ENCODE measurements at regions not wholly inside any gene's neighbourhood (a gene's known extent, or its start where the extent isn't known, plus 50 kb on each side); places are given as distances from the start of the nearest gene placed in this dataset.

- no peak for DNase-seq (ENCODE audit: low read depth in 2 of 2)
These were observed 998.4 kb downstream of the IGSF11 start for GRCh38 chr3:118036215-118036614.

- DNase-seq (ENCODE audit: low read depth in 2 of 2): no peak
These were observed 979.3 kb downstream of the IGSF11 start for GRCh38 chr3:118055381-118055780.

GRCh38 chr3:118057086-118057485, 977.6 kb downstream of the IGSF11 start:
- DNase-seq (ENCODE audit: low read depth in 2 of 2): no peak

GRCh38 chr3:118059096-118059495, 975.5 kb downstream of the IGSF11 start:
- DNase-seq (ENCODE audit: low read depth in 2 of 2): no peak

DNA sequence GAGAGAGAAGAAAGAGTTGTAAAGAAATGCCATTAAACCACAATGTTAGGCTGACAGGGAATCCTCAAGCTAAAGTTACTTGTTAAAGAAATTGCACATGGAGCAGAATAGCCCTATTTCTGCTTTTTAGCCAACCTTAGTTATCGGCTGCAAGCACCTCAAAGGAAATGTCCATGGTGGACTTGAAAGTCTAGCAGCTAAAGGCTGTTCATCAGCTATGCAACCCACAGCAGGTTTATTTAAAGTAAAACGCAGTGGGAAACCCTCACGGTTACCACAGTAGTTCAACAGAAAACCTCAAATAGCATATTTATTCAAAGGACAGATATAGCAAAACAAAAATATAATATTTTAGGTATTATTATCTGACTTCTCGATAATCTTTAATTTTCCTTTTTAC, 967.2 kb downstream of the IGSF11 start:
- no peak for DNase-seq (ENCODE audit: low read depth in 2 of 2)

DNA sequence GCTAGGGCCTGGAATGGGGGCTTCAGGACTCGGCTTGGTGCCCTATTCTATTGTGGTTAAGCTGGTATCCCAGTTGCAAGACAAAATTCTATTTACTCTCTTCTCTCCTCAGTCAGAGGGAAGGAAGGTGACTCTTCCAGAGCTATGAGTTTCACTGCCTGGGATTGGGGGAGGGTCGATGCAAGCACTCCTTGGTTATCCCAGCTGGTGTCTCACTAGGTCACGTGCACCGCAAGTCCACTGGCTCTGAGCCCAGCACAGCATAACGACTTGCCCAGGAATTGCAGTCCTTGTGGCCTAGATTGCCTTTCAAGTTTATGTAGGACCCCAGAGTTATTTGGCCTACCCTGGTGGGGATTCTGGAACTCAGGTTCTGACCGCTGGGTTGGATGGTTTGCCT, 958.8 kb downstream of the IGSF11 start:
- DNase-seq (ENCODE audit: low read depth in 2 of 2): no peak

DNA sequence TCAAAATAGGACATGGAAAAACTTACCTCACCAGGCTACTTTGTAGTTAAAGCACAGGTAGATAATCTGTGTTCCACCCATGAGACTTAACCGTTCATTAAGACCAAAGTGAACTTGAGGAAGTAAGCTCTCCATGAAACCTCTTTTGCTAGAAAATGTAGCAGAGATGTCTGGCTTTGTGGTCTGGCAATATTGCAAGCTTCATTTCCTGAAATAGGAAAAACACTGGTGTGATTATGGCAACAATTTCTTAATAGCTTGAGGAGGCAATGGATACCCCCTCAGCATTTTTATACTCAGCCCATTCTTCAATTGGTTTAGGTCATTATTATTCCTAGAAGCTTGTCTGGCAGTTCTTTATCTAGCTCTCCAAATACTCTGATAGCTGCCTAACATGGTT, 957.3 kb downstream of the IGSF11 start:
- DNase-seq (ENCODE audit: low read depth in 2 of 2): no peak

DNA sequence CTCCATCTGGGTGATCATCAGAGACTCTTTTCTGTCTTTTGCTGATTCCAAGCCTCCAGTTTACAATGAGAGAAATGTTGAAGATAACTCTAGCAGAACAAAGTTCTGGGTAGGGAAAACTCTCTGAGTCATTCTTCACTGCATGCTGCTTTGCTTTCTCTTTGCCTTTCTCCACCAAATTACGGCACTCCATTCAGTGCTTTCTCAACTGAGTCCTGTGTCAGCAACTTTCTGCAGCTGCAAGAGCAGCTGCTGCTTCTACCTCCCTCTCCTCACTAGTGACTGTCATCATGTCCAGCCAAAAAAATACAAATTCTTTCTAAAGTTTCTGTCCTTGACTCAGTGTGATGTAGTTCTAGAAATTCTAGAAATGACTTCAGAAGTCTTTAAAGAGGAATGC, 953.8 kb downstream of the IGSF11 start:
- DNase-seq (ENCODE audit: low read depth in 2 of 2): no peak

DNA sequence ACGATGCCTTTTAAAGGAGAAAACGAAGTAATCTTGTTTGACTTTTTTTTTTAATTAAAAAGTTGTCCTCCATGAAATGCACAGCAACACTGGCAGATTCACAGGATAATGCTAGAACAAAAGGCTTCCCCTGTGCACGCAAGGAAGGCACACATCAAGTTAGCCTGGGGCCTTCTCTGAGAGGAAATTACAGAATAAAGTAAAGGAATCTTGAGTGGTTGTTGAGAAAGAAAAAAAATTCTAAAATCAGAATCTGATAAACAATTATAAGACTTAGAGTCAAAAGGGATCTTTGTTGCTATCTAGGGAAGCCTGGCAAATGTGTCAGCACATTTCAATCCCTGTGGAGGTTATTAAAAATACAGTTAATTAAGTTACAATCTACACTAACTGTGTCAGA, 946.0 kb downstream of the IGSF11 start:
- DNase-seq (ENCODE audit: low read depth in 2 of 2): no peak

- DNase-seq (ENCODE audit: low read depth in 2 of 2): no peak
These were observed 945.1 kb downstream of the IGSF11 start for GRCh38 chr3:118089563-118089962.

GRCh38 chr3:118097226-118097625, 937.4 kb downstream of the IGSF11 start:
- no peak for DNase-seq (ENCODE audit: low read depth in 2 of 2)

DNA sequence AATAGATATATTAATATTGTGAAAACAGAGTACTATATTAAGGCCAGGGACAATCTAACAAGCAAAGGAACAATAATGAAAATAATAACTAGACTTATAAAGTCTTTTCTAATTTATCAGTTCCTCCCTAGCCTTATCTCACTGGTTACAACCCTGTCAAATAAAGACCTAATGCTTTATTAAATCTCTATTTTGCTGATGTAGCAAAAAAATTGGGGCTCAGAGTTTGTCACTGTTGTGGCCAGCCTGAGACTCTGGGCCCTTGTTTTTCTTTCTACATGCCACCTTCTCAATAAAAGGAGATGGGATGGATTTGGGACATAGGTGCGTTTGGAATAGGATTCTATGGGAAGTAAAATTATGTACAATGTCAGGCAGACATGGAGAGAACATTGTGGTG, 937.0 kb downstream of the IGSF11 start:
- no peak for DNase-seq (ENCODE audit: low read depth in 2 of 2)

GRCh38 chr3:118098827-118099226, 935.8 kb downstream of the IGSF11 start:
- DNase-seq (ENCODE audit: low read depth in 2 of 2): no peak

- DNase-seq (ENCODE audit: low read depth in 2 of 2): no peak
These were observed 932.8 kb downstream of the IGSF11 start for GRCh38 chr3:118101891-118102290.

DNA sequence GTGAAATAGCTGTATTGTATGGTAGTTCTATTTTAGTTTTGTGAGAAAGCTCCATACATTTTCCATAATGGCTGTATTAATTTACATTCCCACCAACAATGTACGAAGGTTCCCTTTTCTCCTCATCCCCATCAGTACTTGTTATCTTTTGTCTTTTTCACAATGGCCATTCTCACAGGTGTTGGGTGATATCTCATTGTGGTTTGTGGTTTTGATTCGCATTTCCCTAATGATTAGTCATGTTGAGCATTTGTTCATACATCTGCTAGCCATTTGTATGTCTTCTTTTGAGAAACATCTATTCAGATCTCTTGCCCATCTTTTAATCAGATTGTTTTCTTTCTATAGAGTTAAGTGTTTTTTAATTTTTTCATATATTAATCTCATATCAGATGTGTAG, 931.9 kb downstream of the IGSF11 start:
- no peak for DNase-seq (ENCODE audit: low read depth in 2 of 2)

GRCh38 chr3:118108201-118108600, 926.4 kb downstream of the IGSF11 start:
- DNase-seq (ENCODE audit: low read depth in 2 of 2): no peak

DNA sequence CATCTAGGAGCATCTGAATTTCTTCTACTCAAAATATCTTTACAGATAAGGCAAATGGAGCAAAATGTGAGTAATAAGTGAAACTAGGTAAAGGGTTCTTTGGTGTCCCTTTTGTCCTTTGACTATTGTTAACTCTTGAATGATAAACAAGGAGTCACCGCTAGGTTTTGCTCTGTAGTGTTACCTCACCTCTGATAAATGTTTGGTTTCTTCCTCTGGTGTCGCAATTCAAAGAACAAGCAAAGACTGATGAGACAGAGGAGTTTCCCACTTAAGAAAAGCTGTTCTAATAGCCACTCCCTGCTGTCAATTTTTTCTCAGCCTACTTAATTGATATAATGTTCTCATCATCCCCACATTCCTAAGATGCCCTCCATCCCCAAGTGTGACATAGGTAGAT, 925.9 kb downstream of the IGSF11 start:
- no peak for DNase-seq (ENCODE audit: low read depth in 2 of 2)

- DNase-seq (ENCODE audit: low read depth in 2 of 2): no peak
These were observed 924.4 kb downstream of the IGSF11 start for GRCh38 chr3:118110211-118110610.

DNA sequence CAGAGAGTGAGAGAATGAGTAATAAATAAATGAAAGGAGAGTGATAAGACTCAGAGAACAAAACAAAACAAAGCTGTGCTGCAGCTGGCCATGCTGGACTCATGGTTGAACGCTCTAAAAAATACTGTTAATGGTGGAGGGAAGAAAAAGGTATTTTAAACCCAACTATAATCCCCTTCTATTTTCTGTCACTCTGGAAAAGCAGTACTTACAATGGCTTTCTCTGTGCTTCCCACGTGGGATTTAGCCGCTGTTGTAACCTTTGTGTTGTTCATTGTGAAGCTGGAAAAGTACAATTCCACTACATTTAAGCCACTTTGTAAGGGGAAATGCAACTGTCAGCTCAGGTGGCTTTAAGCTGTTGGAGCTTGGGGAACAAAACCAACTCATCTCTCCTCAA, 917.7 kb downstream of the IGSF11 start:
- no peak for DNase-seq (ENCODE audit: low read depth in 2 of 2)

- no peak for DNase-seq (ENCODE audit: low read depth in 2 of 2)
These were observed 907.9 kb downstream of the IGSF11 start for GRCh38 chr3:118126751-118127150.

- DNase-seq (ENCODE audit: low read depth in 2 of 2): no peak
These were observed 906.7 kb downstream of the IGSF11 start for GRCh38 chr3:118127992-118128391.

DNA sequence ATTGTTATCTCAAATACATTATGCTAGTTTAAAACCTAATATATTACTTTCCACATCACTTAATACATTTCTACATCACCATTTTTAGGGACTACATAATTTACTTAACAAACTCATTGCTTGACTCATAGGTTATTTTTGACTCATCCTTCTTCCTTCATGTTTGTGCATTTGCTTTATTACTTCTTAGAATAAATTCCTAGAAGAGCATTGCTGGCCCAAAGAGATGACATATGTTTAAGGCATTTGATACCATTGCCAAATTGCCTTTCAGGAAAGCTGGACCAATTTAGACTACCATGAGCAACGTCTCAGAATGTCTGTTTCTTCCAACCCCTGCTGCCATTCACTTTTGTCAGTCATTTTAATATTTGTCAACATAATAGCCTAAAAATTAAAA, 905.8 kb downstream of the IGSF11 start:
- no peak for DNase-seq (ENCODE audit: low read depth in 2 of 2)

DNA sequence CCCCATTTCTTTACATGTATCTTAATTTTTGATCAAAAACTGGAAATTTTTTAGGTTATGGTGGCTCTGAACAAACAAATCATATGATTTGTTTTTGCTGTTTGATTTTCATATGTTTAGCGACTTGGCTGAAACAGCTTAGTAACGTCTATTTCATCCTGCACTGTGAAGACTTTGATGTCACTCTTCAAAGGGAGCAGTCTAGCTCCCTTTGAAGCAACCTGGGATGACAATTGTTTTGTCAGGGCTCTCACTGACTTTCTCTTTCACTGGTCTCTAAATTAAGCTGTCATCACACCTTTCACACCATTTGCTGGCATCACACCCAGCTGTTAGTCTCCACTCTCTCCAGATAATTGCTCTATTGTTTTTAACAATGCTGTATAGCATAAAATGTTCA, 896.9 kb downstream of the IGSF11 start:
- DNase-seq (ENCODE audit: low read depth in 2 of 2): no peak

GRCh38 chr3:118144919-118145318, 889.7 kb downstream of the IGSF11 start:
- no peak for DNase-seq (ENCODE audit: low read depth in 2 of 2)
